ENCODE measurements at regions not wholly inside any gene's neighbourhood (a gene's known extent, or its start where the extent isn't known, plus 50 kb on each side); places are given as distances from the start of the nearest gene placed in this dataset.

GRCh38 chr10:106033065-106033464, 1131.4 kb downstream of the SORCS1 start:
- TF ChIP-seq, protein P1, sequence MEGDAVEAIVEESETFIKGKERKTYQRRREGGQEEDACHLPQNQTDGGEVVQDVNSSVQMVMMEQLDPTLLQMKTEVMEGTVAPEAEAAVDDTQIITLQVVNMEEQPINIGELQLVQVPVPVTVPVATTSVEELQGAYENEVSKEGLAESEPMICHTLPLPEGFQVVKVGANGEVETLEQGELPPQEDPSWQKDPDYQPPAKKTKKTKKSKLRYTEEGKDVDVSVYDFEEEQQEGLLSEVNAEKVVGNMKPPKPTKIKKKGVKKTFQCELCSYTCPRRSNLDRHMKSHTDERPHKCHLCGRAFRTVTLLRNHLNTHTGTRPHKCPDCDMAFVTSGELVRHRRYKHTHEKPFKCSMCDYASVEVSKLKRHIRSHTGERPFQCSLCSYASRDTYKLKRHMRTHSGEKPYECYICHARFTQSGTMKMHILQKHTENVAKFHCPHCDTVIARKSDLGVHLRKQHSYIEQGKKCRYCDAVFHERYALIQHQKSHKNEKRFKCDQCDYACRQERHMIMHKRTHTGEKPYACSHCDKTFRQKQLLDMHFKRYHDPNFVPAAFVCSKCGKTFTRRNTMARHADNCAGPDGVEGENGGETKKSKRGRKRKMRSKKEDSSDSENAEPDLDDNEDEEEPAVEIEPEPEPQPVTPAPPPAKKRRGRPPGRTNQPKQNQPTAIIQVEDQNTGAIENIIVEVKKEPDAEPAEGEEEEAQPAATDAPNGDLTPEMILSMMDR (IDR thresholded peaks at IDR 0.05; ENCODE audit: control extremely low read depth in 1 of 3, insufficient read depth in 1 of 3, low read depth in 1 of 3, low read length in 3 of 3), result no peak
- TF ChIP-seq TBP (IDR thresholded peaks at IDR 0.05; ENCODE audit: low read depth, low read length) (no peak), EZH2 (IDR thresholded peaks at IDR 0.05; ENCODE audit: low read depth, low read length, severe bottlenecking) (no peak), RAD21 (IDR thresholded peaks at IDR 0.05 in 1 of 2, conservative IDR thresholded peaks at IDR 0.05 in 1 of 2; ENCODE audit: low read depth in 2 of 2, low read length in 2 of 2) (no peak), POLR2A (IDR thresholded peaks at IDR 0.05; ENCODE audit: control extremely low read depth in 1 of 2, low read depth in 2 of 2, low read length in 2 of 2) (no peak), USF2 (IDR thresholded peaks at IDR 0.05; ENCODE audit: low read length) (no peak)
